K562 (cell line): ENCODE measurements at regions not wholly inside any gene's neighbourhood (a gene's known extent, or its start where the extent isn't known, plus 50 kb on each side); places are given as distances from the start of the nearest gene placed in this dataset.

Experiments
- ATAC-seq: fragments of 200-7000 bp; cut with Tn5 transposase; 3 replicates; pipeline ENCODE4 v1.9.1; 2020; ENCODE audit warnings: moderate library complexity
- BruUV-seq: library from RNA; stranded (reverse); fragments of 400-500 nt; replicated peaks from 2 replicates; lab custom pipeline; 2021; lab: Mats Ljungman, UMichigan
- CTCF ChIA-PET: fragments of 300-600 bp; formaldehyde crosslinking; extraction: SDS; loops from one replicate; lab custom pipeline; 2021; ENCODE audit warnings: low intra/inter-chr PET ratio; lab: Yijun Ruan, JAX
- POLR2A ChIA-PET: fragments of 300-600, 350-650 bp; sonication (Branson Sonifier 250); formaldehyde crosslinking; extraction: SDS; loops from one replicate; lab custom pipeline; 2021; ENCODE audit warnings: antibody characterized with exemption, inconsistent platforms; lab: Yijun Ruan, JAX
- DNase-seq, 4 experiments: peaks; one replicate each; pipeline versions ENCODE4 v3.0.0 to v3.0.0-alpha.2; 2011 to 2018; ENCODE audit warnings: low spot score in 3 of 4, mixed read lengths in 3 of 4; ENCODE audit errors: extremely low read depth in 1 of 4
- FAIRE-seq: peaks from 2 replicates; lab custom pipeline; 2011; peaks lifted over from hg19 to GRCh38; lab: Jason Lieb, UNC
- H2AFZ ChIP-seq: 2 replicates; pipeline ENCODE4 v1.6.0; 2011; ENCODE audit warnings: low read depth, low read length, control low read depth, inconsistent platforms
- H3K27ac ChIP-seq: fragments of 200-600 bp; 3 replicates; pipeline ENCODE4 v1.8.0; 2011; ENCODE audit warnings: low read depth, mild to moderate bottlenecking, control low read depth, inconsistent platforms, low read length, moderate library complexity, mixed read lengths; ENCODE audit errors: extremely low read depth
- H3K27me3 ChIP-seq, 2 experiments: fragments of 300-600 bp in 1 of 2; 2 replicates in 1 of 2; 3 replicates in 1 of 2; pipeline versions ENCODE4 v1.6.0 to v1.8.0; 2011; ENCODE audit warnings: inconsistent platforms in 2 of 2, low read length in 2 of 2, mild to moderate bottlenecking in 1 of 2, mixed read lengths in 1 of 2, moderate library complexity in 1 of 2; ENCODE audit not compliant: control insufficient read depth in 2 of 2, insufficient read depth in 2 of 2
- H3K36me3 ChIP-seq: fragments of 300-600 bp; 3 replicates; pipeline ENCODE4 v1.8.0; 2011; ENCODE audit warnings: mild to moderate bottlenecking, low read length, inconsistent platforms; ENCODE audit not compliant: control insufficient read depth, insufficient read depth
- H3K4me1 ChIP-seq, 2 experiments: fragments of 200-600 bp in 1 of 2; replicated peaks in 1 of 2; 2 replicates in 1 of 2; 3 replicates in 1 of 2; pipeline versions ENCODE4 v1.5.1 to v1.8.0; 2011; ENCODE audit warnings: inconsistent platforms in 2 of 2, low read length in 2 of 2, mild to moderate bottlenecking in 1 of 2, mixed read lengths in 1 of 2, moderate library complexity in 1 of 2; ENCODE audit not compliant: control insufficient read depth in 2 of 2, insufficient read depth in 2 of 2
- H3K4me2 ChIP-seq: 2 replicates; pipeline ENCODE4 v1.6.1; 2011; ENCODE audit warnings: low read length, control low read depth, inconsistent platforms, mixed read lengths; ENCODE audit not compliant: insufficient read depth
- H3K4me3 ChIP-seq: fragments of 200-600 bp; sonication (generic), shearing (Covaris generic); 2 replicates; pipeline ENCODE4 v1.5.1; 2016; ENCODE audit warnings: control low read depth, inconsistent platforms
- H3K79me2 ChIP-seq: fragments of 200-600 bp; 3 replicates; pipeline ENCODE4 v1.8.0; 2011; ENCODE audit warnings: low read length, inconsistent platforms; ENCODE audit not compliant: control insufficient read depth, insufficient read depth
- H3K9ac ChIP-seq, 2 experiments: 2 replicates each; pipeline versions ENCODE4 v1.6.0 to v1.6.1; 2011; ENCODE audit warnings: low read depth in 2 of 2, low read length in 2 of 2, control low read depth in 1 of 2, inconsistent platforms in 1 of 2, mild to moderate bottlenecking in 1 of 2, mixed read lengths in 1 of 2; ENCODE audit not compliant: insufficient read depth in 1 of 2
- H3K9me1 ChIP-seq: one replicate; pipeline ENCODE4 v1.6.0; 2011; ENCODE audit warnings: inconsistent platforms, mild to moderate bottlenecking, low read length, moderate library complexity; ENCODE audit not compliant: control insufficient read depth, insufficient read depth
- H3K9me3 ChIP-seq: replicated peaks from 2 replicates; pipeline ENCODE4 v1.5.1; 2011; ENCODE audit warnings: low read depth, low read length, inconsistent platforms; ENCODE audit not compliant: control insufficient read depth, insufficient read depth
- H4K20me1 ChIP-seq: replicated peaks from 2 replicates; pipeline ENCODE4 v1.6.1; 2011; ENCODE audit warnings: low read length, inconsistent platforms, mixed read lengths; ENCODE audit not compliant: control insufficient read depth, insufficient read depth
- CREB1 ChIP-seq, 2 experiments: sonication (generic) in 1 of 2; formaldehyde crosslinking in 1 of 2; IDR thresholded peaks; 2 replicates each; pipeline versions ENCODE4 v1.6.1 to v1.8.0; 2012 to 2022; ENCODE audit warnings: inconsistent platforms in 1 of 2, mild to moderate bottlenecking in 1 of 2, missing genetic modification reagents in 1 of 2, moderate library complexity in 1 of 2
- NFRKB ChIP-seq: fragments of 450-650 bp; IDR thresholded peaks from 2 replicates; pipeline ENCODE4 v1.6.1; 2016; ENCODE audit warnings: low read depth
- NONO ChIP-seq, 2 experiments: fragments of 200-400 bp in 1 of 2; fragments of 450-650 bp in 1 of 2; formaldehyde crosslinking in 1 of 2; IDR thresholded peaks; 2 replicates each; pipeline ENCODE4 v1.6.1; 2017; ENCODE audit warnings: low read depth in 2 of 2, mild to moderate bottlenecking in 2 of 2, moderate library complexity in 2 of 2, low read length in 1 of 2
- PCBP1 ChIP-seq: fragments of 200-400 bp; formaldehyde crosslinking; IDR thresholded peaks from 2 replicates; pipeline ENCODE4 v1.6.1; 2018; ENCODE audit warnings: mild to moderate bottlenecking, low read depth, low read length; ENCODE audit not compliant: poor library complexity, severe bottlenecking
- SUPT5H ChIP-seq: fragments of 450-650 bp; IDR thresholded peaks from 2 replicates; pipeline ENCODE4 v1.6.1; 2016
- WGBS: fragments of 100-300 bp; shearing (Covaris generic); methylation state at CpG from one replicate; pipeline ENCODE4 v1.1.6; 2016; ENCODE audit warnings: low coverage, mixed read lengths; ENCODE audit not compliant: insufficient coverage; ENCODE audit errors: missing lambda C conversion rate; 5-methylcytosine and 5-hydroxymethylcytosine counted together
- in situ Hi-C: fragments of 300-500 bp; cut with MboI; formaldehyde crosslinking; loops from 4 replicates; pipeline ENCODE4 v1.15.0; 2018; ENCODE audit warnings: inconsistent platforms, mixed read lengths
- intact Hi-C: fragments of 100-400 bp; cut with micrococcal nuclease; formaldehyde crosslinking; loops from 2 replicates; pipeline ENCODE4 v1.14.2; 2022
- TF ChIP-seq, protein P1 (sequence below), 3 experiments: IDR thresholded peaks in 2 of 3; conservative IDR thresholded peaks in 1 of 3; 2 replicates each; pipeline ENCODE4 v1.5.1; 2011 to 2012; ENCODE audit warnings: low read length in 3 of 3, mild to moderate bottlenecking in 3 of 3, control low read depth in 2 of 3, improper control_type of control experiment in 1 of 3, inconsistent platforms in 1 of 3, low read depth in 1 of 3, mixed read lengths in 1 of 3, moderate library complexity in 1 of 3; ENCODE audit not compliant: insufficient read depth in 2 of 3

DNA sequence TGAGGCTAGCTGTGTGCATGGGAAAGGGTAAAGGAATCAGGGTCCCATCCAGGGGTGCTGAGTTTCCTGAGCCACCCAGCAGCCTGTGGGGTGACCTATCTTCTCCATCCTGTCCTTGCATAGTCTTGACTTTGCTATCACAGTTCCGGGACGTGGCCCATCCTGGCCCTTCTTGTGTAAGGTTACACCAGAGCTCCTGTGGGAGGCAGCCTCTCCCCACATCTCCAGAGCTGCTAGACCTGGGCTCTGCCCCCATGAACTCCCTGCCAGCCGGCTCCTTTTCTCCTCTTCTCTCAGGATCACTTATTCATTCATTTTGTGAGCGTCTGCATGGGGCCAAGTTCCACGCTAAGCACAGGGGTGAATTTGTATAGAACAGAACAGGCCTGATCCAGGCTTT is 238.9 kb downstream of the TSHZ3 start:
- H3K27ac ChIP-seq: no peak overlapping the region
- no peaks in the 10 kb centered on the region for H3K9me1 ChIP-seq
- intact Hi-C loops: no loop called here
- peaks cover 0 to 6% of the 10 kb centered on the region in 2 experiments; a peak in 1 of 5 replicates for H3K27me3 ChIP-seq
- ATAC-seq (0 out of 3 replicates have a peak, but pooled peaks have one; percentile 52), FAIRE-seq (no peak)
- H3K4me3 ChIP-seq: no peak overlapping the region
- no TSS peak for BruUV-seq
- H2AFZ ChIP-seq: no peak overlapping the region
- H3K36me3 ChIP-seq: no peaks in the 10 kb centered on the region
- no peaks in the 10 kb centered on the region for H3K4me1 ChIP-seq
- H3K9ac ChIP-seq: no peak overlapping the region
- no peaks in the 10 kb centered on the region for H3K9me3 ChIP-seq
- 3% methylated on average over 5 of the region's 5 CpGs for WGBS
- H4K20me1 ChIP-seq: no peaks in the 10 kb centered on the region
- CTCF ChIA-PET: no interaction called here
- H3K4me2 ChIP-seq: no peak overlapping the region
- no peak for TF ChIP-seq CREB1 (IDR thresholded peaks at IDR 0.05)
- no peak for TF ChIP-seq CREB1 (CRISPR knock-in tag; IDR thresholded peaks at IDR 0.05)
- no peak for TF ChIP-seq NFRKB
- TF ChIP-seq NONO (IDR thresholded peaks at IDR 0.05; ENCODE audit: low read depth in 2 of 2, low read length in 1 of 2): no peak
- TF ChIP-seq SUPT5H: no peak
- TF ChIP-seq, protein P1, sequence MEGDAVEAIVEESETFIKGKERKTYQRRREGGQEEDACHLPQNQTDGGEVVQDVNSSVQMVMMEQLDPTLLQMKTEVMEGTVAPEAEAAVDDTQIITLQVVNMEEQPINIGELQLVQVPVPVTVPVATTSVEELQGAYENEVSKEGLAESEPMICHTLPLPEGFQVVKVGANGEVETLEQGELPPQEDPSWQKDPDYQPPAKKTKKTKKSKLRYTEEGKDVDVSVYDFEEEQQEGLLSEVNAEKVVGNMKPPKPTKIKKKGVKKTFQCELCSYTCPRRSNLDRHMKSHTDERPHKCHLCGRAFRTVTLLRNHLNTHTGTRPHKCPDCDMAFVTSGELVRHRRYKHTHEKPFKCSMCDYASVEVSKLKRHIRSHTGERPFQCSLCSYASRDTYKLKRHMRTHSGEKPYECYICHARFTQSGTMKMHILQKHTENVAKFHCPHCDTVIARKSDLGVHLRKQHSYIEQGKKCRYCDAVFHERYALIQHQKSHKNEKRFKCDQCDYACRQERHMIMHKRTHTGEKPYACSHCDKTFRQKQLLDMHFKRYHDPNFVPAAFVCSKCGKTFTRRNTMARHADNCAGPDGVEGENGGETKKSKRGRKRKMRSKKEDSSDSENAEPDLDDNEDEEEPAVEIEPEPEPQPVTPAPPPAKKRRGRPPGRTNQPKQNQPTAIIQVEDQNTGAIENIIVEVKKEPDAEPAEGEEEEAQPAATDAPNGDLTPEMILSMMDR (IDR thresholded peaks at IDR 0.05 in 2 of 3, conservative IDR thresholded peaks at IDR 0.05 in 1 of 3; ENCODE audit: insufficient read depth in 2 of 3, low read depth in 1 of 3, low read length in 3 of 3): peak in 2 of 3 experiments; percentile 14 to 20; a peak in 1 of 6 replicates
- no peak for TF ChIP-seq PCBP1
- TF ChIP-seq, all 486 proteins: peak for 1
- in situ Hi-C loops: no loop called here
- POLR2A ChIA-PET: interaction anchor here (0.9 to 1.2 kb wide), 3 partner anchors 9 to 21 kb away, joined by 3 to 5 read pairs (median 5); no protein-coding TSS in a partner anchor
- H3K79me2 ChIP-seq: no peaks in the 10 kb centered on the region
- peak in 1 of 4 experiments; percentile 9 for DNase-seq
